ENCODE measurements at regions not wholly inside any gene's neighbourhood (a gene's known extent, or its start where the extent isn't known, plus 50 kb on each side); places are given as distances from the start of the nearest gene placed in this dataset.

GRCh38 chr21:29418813-29419212 lies 120.1 kb downstream of the BACH1 start:
- no peak overlapping the region for H3K18ac ChIP-seq (ENCODE audit: low read length)
- WGBS, 2 donors (ENCODE audit: extremely low coverage in 2 of 2, insufficient read length in 2 of 2, insufficient replicate concordance in 1 of 2) = no CpG with 5 or more reads among the region's 2 CpGs
- H2BK15ac ChIP-seq (ENCODE audit: low read length) = no peak overlapping the region
- no peak overlapping the region for H2BK120ac ChIP-seq (ENCODE audit: low read depth, low read length)
- no peaks in the 10 kb centered on the region for H3K27me3 ChIP-seq (ENCODE audit: control insufficient read depth in 3 of 3, insufficient read depth in 3 of 3, low read depth in 1 of 3, low read length in 3 of 3)
- H3K27ac ChIP-seq (replicated peaks; ENCODE audit: low read length) = no peak overlapping the region
- H3K9ac ChIP-seq (ENCODE audit: low read depth, low read length, poor library complexity) = no peak overlapping the region
- H3K23ac ChIP-seq (ENCODE audit: low read depth, low read length, poor library complexity) = no peak overlapping the region
- no peak overlapping the region for H2BK5ac ChIP-seq (ENCODE audit: low read length)
- DNase-seq (ENCODE audit: low spot score) = no peak
- H3K4ac ChIP-seq (ENCODE audit: low read length) = no peak overlapping the region
- no peak overlapping the region for H2BK12ac ChIP-seq (ENCODE audit: low read length)
- H3K14ac ChIP-seq (ENCODE audit: low read length) = no peak overlapping the region
- peaks cover 5 to 9% of the 10 kb centered on the region in 2 donors for H3K4me1 ChIP-seq (ENCODE audit: control insufficient read depth in 2 of 2, insufficient read depth in 1 of 2, low read depth in 1 of 2, low read length in 2 of 2)
- H3K36me3 ChIP-seq (replicated peaks in 1 of 2; ENCODE audit: control insufficient read depth in 2 of 2, insufficient read depth in 2 of 2, low read length in 2 of 2) = no peaks in the 10 kb centered on the region
- H4K91ac ChIP-seq (ENCODE audit: low read depth, low read length, poor library complexity) = no peak overlapping the region
- H4K8ac ChIP-seq (ENCODE audit: low read depth, low read length) = no peak overlapping the region
- no peak overlapping the region for H2AK5ac ChIP-seq (ENCODE audit: low read depth, low read length)
- no peaks in the 10 kb centered on the region for H3K79me1 ChIP-seq (ENCODE audit: low read depth, low read length)
- H3K9me3 ChIP-seq (replicated peaks in 1 of 2; ENCODE audit: control insufficient read depth in 2 of 2, insufficient read depth in 1 of 2, low read depth in 1 of 2, low read length in 2 of 2) = no peaks in the 10 kb centered on the region
- no peak overlapping the region for H3K4me3 ChIP-seq (ENCODE audit: low read length in 2 of 2)
- H2AFZ ChIP-seq (ENCODE audit: low read length) = no peak overlapping the region
- no peak overlapping the region for H3K4me2 ChIP-seq (ENCODE audit: insufficient read depth, low read length, poor library complexity, severe bottlenecking)

GRCh38 chr21:29419422-29419821 lies 120.7 kb downstream of the BACH1 start:
- Histone ChIP-seq H3K23ac (ENCODE audit: low read depth, low read length, poor library complexity) (no peak overlapping the region), H3K4me1 (ENCODE audit: control insufficient read depth in 2 of 2, insufficient read depth in 1 of 2, low read depth in 1 of 2, low read length in 2 of 2) (peaks cover 5 to 9% of the 10 kb centered on the region in 2 donors), H3K9me3 (replicated peaks in 1 of 2; ENCODE audit: control insufficient read depth in 2 of 2, insufficient read depth in 1 of 2, low read depth in 1 of 2, low read length in 2 of 2) (no peaks in the 10 kb centered on the region), H2AK5ac (ENCODE audit: low read depth, low read length) (no peak overlapping the region), H3K14ac (ENCODE audit: low read length) (no peak overlapping the region), H4K91ac (ENCODE audit: low read depth, low read length, poor library complexity) (no peak overlapping the region), H2BK15ac (ENCODE audit: low read length) (no peak overlapping the region), H3K79me1 (ENCODE audit: low read depth, low read length) (no peaks in the 10 kb centered on the region), H2BK12ac (ENCODE audit: low read length) (no peak overlapping the region), H3K4me3 (ENCODE audit: low read length in 2 of 2) (no peak overlapping the region), H3K27ac (replicated peaks; ENCODE audit: low read length) (no peak overlapping the region), H4K8ac (ENCODE audit: low read depth, low read length) (no peak overlapping the region), H3K9ac (ENCODE audit: low read depth, low read length, poor library complexity) (no peak overlapping the region), H3K4me2 (ENCODE audit: insufficient read depth, low read length, poor library complexity, severe bottlenecking) (no peak overlapping the region), H2AFZ (ENCODE audit: low read length) (no peak overlapping the region), H3K18ac (ENCODE audit: low read length) (no peak overlapping the region), H2BK5ac (ENCODE audit: low read length) (no peak overlapping the region), H3K36me3 (replicated peaks in 1 of 2; ENCODE audit: control insufficient read depth in 2 of 2, insufficient read depth in 2 of 2, low read length in 2 of 2) (no peaks in the 10 kb centered on the region), H3K4ac (ENCODE audit: low read length) (no peak overlapping the region), H2BK120ac (ENCODE audit: low read depth, low read length) (no peak overlapping the region), H3K27me3 (ENCODE audit: control insufficient read depth in 3 of 3, insufficient read depth in 3 of 3, low read depth in 1 of 3, low read length in 3 of 3) (no peaks in the 10 kb centered on the region)
- no CpG with 5 or more reads among the region's 1 CpG for WGBS, 2 donors (ENCODE audit: extremely low coverage in 2 of 2, insufficient read length in 2 of 2, insufficient replicate concordance in 1 of 2)
- DNase-seq (ENCODE audit: low spot score) = no peak

DNA sequence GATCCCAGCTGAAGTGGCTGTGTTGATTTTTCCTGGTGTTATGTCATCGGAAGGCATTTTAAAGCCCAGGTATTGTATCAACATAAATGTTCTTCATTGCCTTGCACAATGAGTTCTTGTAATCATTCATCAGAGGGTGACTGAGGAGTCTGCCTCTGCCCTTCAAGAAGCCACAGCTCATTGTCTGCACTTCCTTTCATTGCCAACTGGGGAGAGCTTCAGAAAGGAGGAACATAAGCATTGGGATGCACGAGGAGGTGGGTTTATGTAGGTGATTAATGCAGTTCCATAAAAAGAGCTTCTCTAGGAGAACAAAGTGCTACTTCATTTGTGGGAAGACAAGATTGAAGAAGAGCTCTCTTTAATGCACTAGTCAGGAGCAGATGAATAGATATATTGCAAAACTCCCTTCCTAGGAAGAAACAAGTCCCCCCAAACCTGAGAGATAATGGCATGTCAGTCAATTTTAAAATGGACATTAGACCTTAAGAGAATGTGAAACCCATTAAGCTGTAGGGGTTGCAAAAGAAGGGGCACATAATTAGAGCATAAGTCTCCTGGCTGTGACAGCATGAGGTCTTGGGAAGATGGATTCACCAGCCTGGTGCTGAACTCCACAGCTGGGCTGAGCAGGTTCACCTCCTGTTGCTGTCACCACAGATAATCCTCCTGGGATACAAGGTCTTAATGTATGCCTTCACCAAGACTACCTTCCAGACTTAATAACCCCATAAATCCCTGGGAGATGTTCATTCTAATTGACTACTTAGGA lies 124.6 kb downstream of the BACH1 start:
- Histone ChIP-seq H3K36me3 (replicated peaks in 1 of 2; ENCODE audit: control insufficient read depth in 2 of 2, insufficient read depth in 2 of 2, low read length in 2 of 2) (no peaks in the 10 kb centered on the region), H3K9ac (ENCODE audit: low read depth, low read length, poor library complexity) (no peak overlapping the region), H4K8ac (ENCODE audit: low read depth, low read length) (no peak overlapping the region), H3K14ac (ENCODE audit: low read length) (no peak overlapping the region), H4K91ac (ENCODE audit: low read depth, low read length, poor library complexity) (no peak overlapping the region), H3K4me3 (ENCODE audit: low read length in 2 of 2) (no peak overlapping the region), H3K4me2 (ENCODE audit: insufficient read depth, low read length, poor library complexity, severe bottlenecking) (no peak overlapping the region), H3K9me3 (replicated peaks in 1 of 2; ENCODE audit: control insufficient read depth in 2 of 2, insufficient read depth in 1 of 2, low read depth in 1 of 2, low read length in 2 of 2) (no peaks in the 10 kb centered on the region), H2AK5ac (ENCODE audit: low read depth, low read length) (no peak overlapping the region), H3K27me3 (ENCODE audit: control insufficient read depth in 3 of 3, insufficient read depth in 3 of 3, low read depth in 1 of 3, low read length in 3 of 3) (no peaks in the 10 kb centered on the region), H3K23ac (ENCODE audit: low read depth, low read length, poor library complexity) (no peak overlapping the region), H2BK12ac (ENCODE audit: low read length) (no peak overlapping the region), H2BK120ac (ENCODE audit: low read depth, low read length) (no peak overlapping the region), H2BK15ac (ENCODE audit: low read length) (no peak overlapping the region), H2BK5ac (ENCODE audit: low read length) (no peak overlapping the region), H3K27ac (replicated peaks; ENCODE audit: low read length) (no peak overlapping the region), H3K4ac (ENCODE audit: low read length) (no peak overlapping the region), H3K79me1 (ENCODE audit: low read depth, low read length) (no peaks in the 10 kb centered on the region), H3K4me1 (ENCODE audit: control insufficient read depth in 2 of 2, insufficient read depth in 1 of 2, low read depth in 1 of 2, low read length in 2 of 2) (peaks cover 5 to 9% of the 10 kb centered on the region in 2 donors), H2AFZ (ENCODE audit: low read length) (no peak overlapping the region), H3K18ac (ENCODE audit: low read length) (no peak overlapping the region)
- DNase-seq (ENCODE audit: low spot score) = no peak
- no CpG with 5 or more reads among the region's 2 CpGs for WGBS, 2 donors (ENCODE audit: extremely low coverage in 2 of 2, insufficient read length in 2 of 2, insufficient replicate concordance in 1 of 2)

DNA sequence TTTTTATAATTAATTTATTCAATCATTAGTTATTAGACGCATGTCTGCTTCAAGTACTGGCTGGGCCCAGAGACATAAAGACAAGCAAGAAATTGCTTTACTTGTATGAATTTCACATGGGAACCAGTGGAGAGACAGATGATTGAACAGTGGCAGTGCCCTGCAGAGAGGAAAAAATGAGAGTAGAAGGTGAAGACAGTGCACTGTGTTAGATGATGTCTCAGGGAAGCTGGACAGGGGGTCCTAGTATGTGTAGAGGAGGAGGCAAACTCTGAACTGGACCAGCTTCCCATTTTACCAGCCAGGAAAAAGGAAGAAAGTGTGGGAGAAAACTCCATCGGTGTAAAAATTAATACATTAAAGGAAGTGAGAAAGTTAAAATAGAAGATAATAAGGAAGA lies 126.0 kb downstream of the BACH1 start:
- Histone ChIP-seq H2BK120ac (ENCODE audit: low read depth, low read length) (no peak overlapping the region), H3K4me1 (ENCODE audit: control insufficient read depth in 2 of 2, insufficient read depth in 1 of 2, low read depth in 1 of 2, low read length in 2 of 2) (peaks cover 5 to 9% of the 10 kb centered on the region in 2 donors), H3K14ac (ENCODE audit: low read length) (no peak overlapping the region), H3K23ac (ENCODE audit: low read depth, low read length, poor library complexity) (no peak overlapping the region), H4K8ac (ENCODE audit: low read depth, low read length) (no peak overlapping the region), H3K27me3 (ENCODE audit: control insufficient read depth in 3 of 3, insufficient read depth in 3 of 3, low read depth in 1 of 3, low read length in 3 of 3) (no peaks in the 10 kb centered on the region), H3K79me1 (ENCODE audit: low read depth, low read length) (no peaks in the 10 kb centered on the region), H3K4ac (ENCODE audit: low read length) (no peak overlapping the region), H2BK12ac (ENCODE audit: low read length) (no peak overlapping the region), H3K9ac (ENCODE audit: low read depth, low read length, poor library complexity) (no peak overlapping the region), H2AFZ (ENCODE audit: low read length) (no peak overlapping the region), H3K9me3 (replicated peaks in 1 of 2; ENCODE audit: control insufficient read depth in 2 of 2, insufficient read depth in 1 of 2, low read depth in 1 of 2, low read length in 2 of 2) (no peaks in the 10 kb centered on the region), H3K36me3 (replicated peaks in 1 of 2; ENCODE audit: control insufficient read depth in 2 of 2, insufficient read depth in 2 of 2, low read length in 2 of 2) (no peaks in the 10 kb centered on the region), H3K27ac (replicated peaks; ENCODE audit: low read length) (no peak overlapping the region), H4K91ac (ENCODE audit: low read depth, low read length, poor library complexity) (no peak overlapping the region), H3K4me2 (ENCODE audit: insufficient read depth, low read length, poor library complexity, severe bottlenecking) (no peak overlapping the region), H2BK15ac (ENCODE audit: low read length) (no peak overlapping the region), H3K4me3 (ENCODE audit: low read length in 2 of 2) (no peak overlapping the region), H2BK5ac (ENCODE audit: low read length) (no peak overlapping the region), H3K18ac (ENCODE audit: low read length) (no peak overlapping the region), H2AK5ac (ENCODE audit: low read depth, low read length) (no peak overlapping the region)
- WGBS, 2 donors (ENCODE audit: extremely low coverage in 2 of 2, insufficient read length in 2 of 2, insufficient replicate concordance in 1 of 2) = no CpG with 5 or more reads among the region's 2 CpGs
- no peak for DNase-seq (ENCODE audit: low spot score)

Data from neuronal stem cell (in vitro differentiated cells).